ENCODE measurements at regions not wholly inside any gene's neighbourhood (a gene's known extent, or its start where the extent isn't known, plus 50 kb on each side); places are given as distances from the start of the nearest gene placed in this dataset.
"Not testable (repeated sequence)": the region's sequence is repeated elsewhere in the genome, so short reads cannot be mapped to it uniquely, and the experiment has no call there.

- FAIRE-seq (no peak), ATAC-seq (no peak), DNase-seq (no peak)
- Histone ChIP-seq H3K4me1 (no peaks in the 10 kb centered on the region), H3K4me3 (no peak overlapping the region), H3K9me3 (no peaks in the 10 kb centered on the region), H3K27me3 (no peaks in the 10 kb centered on the region), H3K27ac (no peak overlapping the region), H3K36me3 (no peaks in the 10 kb centered on the region)
- intact Hi-C loops (cut with DNase I) = no loop called here
- 81 to 91% methylated on average over 4 of the region's 4 CpGs for WGBS, 2 donors
- no peak for TF ChIP-seq CTCF (IDR thresholded peaks at IDR 0.05)
Observed at GRCh38 chr10:28479927-28480627, 52.8 kb upstream of the WAC start.

GRCh38 chr10:28480628-28480965, 52.3 kb upstream of the WAC start:
- ATAC-seq (no peak), FAIRE-seq (no peak), DNase-seq (no peak)
- Histone ChIP-seq H3K4me1 (no peaks in the 10 kb centered on the region), H3K4me3 (no peak overlapping the region), H3K9me3 (no peaks in the 10 kb centered on the region), H3K36me3 (no peaks in the 10 kb centered on the region), H3K27me3 (no peaks in the 10 kb centered on the region), H3K27ac (no peak overlapping the region)
- intact Hi-C loops (cut with DNase I) = no loop called here
- no peak for TF ChIP-seq CTCF (IDR thresholded peaks at IDR 0.05)
- WGBS, 2 donors = 88 to 91% methylated on average over 3 of the region's 3 CpGs

GRCh38 chr10:28481346-28481745, 51.6 kb upstream of the WAC start:
- ATAC-seq; DNase-seq; H3K4me1 ChIP-seq; H3K36me3 ChIP-seq; H3K27me3 ChIP-seq; H3K4me3 ChIP-seq; intact Hi-C loops (cut with DNase I); H3K27ac ChIP-seq; FAIRE-seq; H3K9me3 ChIP-seq: not testable (repeated sequence)
- WGBS, 2 donors = 75 to 91% methylated on average over 5 of the region's 5 CpGs

GRCh38 chr10:28481968-28482367, 51.0 kb upstream of the WAC start:
- DNase-seq = no peak
- Histone ChIP-seq H3K27me3 (no peaks in the 10 kb centered on the region), H3K4me1 (no peaks in the 10 kb centered on the region), H3K36me3 (no peaks in the 10 kb centered on the region), H3K27ac (no peak overlapping the region), H3K9me3 (no peaks in the 10 kb centered on the region), H3K4me3 (no peak overlapping the region)
- intact Hi-C loops (cut with DNase I) = no loop called here
- TF ChIP-seq CTCF (IDR thresholded peaks at IDR 0.05) = no peak
- ATAC-seq = no peak
- WGBS, 2 donors = 95% methylated on average over 1 of the region's 1 CpG
- no peak for FAIRE-seq

Data from pancreas (tissue), 10 donors.